ENCODE measurements at regions not wholly inside any gene's neighbourhood (a gene's known extent, or its start where the extent isn't known, plus 50 kb on each side); places are given as distances from the start of the nearest gene placed in this dataset.

DNA sequence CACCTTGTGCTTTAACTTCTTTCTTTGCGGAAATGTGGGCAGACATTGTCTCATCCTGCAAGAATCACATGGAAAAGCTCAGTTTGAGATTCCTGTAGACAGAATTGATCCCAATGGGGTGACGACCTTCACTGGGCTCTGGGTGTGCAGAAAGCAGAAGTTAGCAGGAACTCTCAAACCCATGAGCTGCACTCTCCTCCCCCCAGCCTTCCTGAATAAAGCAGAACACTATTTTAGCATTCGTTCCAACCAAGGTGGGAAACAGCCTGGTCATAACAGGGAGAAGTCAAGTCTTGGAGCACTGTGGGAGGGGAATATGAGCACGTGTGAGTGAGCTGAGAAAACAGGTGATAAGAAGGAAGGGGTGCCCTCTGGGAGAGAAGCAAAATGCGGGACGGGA lies 87.4 kb upstream of the FER start:
- TF ChIP-seq, protein P1, sequence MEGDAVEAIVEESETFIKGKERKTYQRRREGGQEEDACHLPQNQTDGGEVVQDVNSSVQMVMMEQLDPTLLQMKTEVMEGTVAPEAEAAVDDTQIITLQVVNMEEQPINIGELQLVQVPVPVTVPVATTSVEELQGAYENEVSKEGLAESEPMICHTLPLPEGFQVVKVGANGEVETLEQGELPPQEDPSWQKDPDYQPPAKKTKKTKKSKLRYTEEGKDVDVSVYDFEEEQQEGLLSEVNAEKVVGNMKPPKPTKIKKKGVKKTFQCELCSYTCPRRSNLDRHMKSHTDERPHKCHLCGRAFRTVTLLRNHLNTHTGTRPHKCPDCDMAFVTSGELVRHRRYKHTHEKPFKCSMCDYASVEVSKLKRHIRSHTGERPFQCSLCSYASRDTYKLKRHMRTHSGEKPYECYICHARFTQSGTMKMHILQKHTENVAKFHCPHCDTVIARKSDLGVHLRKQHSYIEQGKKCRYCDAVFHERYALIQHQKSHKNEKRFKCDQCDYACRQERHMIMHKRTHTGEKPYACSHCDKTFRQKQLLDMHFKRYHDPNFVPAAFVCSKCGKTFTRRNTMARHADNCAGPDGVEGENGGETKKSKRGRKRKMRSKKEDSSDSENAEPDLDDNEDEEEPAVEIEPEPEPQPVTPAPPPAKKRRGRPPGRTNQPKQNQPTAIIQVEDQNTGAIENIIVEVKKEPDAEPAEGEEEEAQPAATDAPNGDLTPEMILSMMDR (IDR thresholded peaks at IDR 0.05 in 2 of 3, conservative IDR thresholded peaks at IDR 0.05 in 1 of 3; ENCODE audit: control insufficient read depth in 2 of 3, extremely low read depth in 1 of 3, insufficient read depth in 1 of 3, low read depth in 3 of 3, low read length in 3 of 3): no peak
- TF ChIP-seq SREBF2 (IDR thresholded peaks at IDR 0.05; ENCODE audit: low read length): no peak

All from GM12878 (cell line).